GM12865 (cell line): ENCODE measurements at regions not wholly inside any gene's neighbourhood (a gene's known extent, or its start where the extent isn't known, plus 50 kb on each side); places are given as distances from the start of the nearest gene placed in this dataset.
"Not testable (repeated sequence)": the region's sequence is repeated elsewhere in the genome, so short reads cannot be mapped to it uniquely, and the experiment has no call there.

Experiments
- DNase-seq: peaks from one replicate; pipeline ENCODE4 v3.0.0; 2010; ENCODE audit warnings: low read depth
- H3K4me3 ChIP-seq: 2 replicates; pipeline ENCODE4 v1.5.1; 2011; ENCODE audit warnings: mild to moderate bottlenecking, low read depth, low read length, control low read depth
- CTCF ChIP-seq: IDR thresholded peaks from 2 replicates; pipeline ENCODE4 v1.5.1; 2011; ENCODE audit warnings: low read length, control low read depth, low read depth, inconsistent platforms; ENCODE audit not compliant: insufficient read depth; ENCODE audit errors: missing control alignments

GRCh38 chr3:177620073-177620472, 422.8 kb upstream of the TBL1XR1 start:
- H3K4me3 ChIP-seq: no peak overlapping the region
- TF ChIP-seq CTCF: no peak
- DNase-seq: no peak

GRCh38 chr3:177622520-177622919, 425.2 kb upstream of the TBL1XR1 start:
- no peak for TF ChIP-seq CTCF
- H3K4me3 ChIP-seq: no peak overlapping the region
- no peak for DNase-seq

GRCh38 chr3:177622982-177623617, 425.8 kb upstream of the TBL1XR1 start:
- TF ChIP-seq CTCF: no peak
- H3K4me3 ChIP-seq: no peak overlapping the region
- DNase-seq: no peak

GRCh38 chr3:177624528-177625495, 427.5 kb upstream of the TBL1XR1 start:
- no peak for TF ChIP-seq CTCF
- H3K4me3 ChIP-seq: no peak overlapping the region
- peak; percentile 29 for DNase-seq

GRCh38 chr3:177626045-177626444, 428.8 kb upstream of the TBL1XR1 start:
- H3K4me3 ChIP-seq: no peak overlapping the region
- TF ChIP-seq CTCF: no peak
- no peak for DNase-seq

- not testable (repeated sequence) for H3K4me3 ChIP-seq, DNase-seq
These were observed 430.9 kb upstream of the TBL1XR1 start for GRCh38 chr3:177628095-177628719.

- H3K4me3 ChIP-seq: no peak overlapping the region
- no peak for DNase-seq
- TF ChIP-seq CTCF: no peak
These were observed 432.0 kb upstream of the TBL1XR1 start for GRCh38 chr3:177629276-177629675.
